K562 (cell line): ENCODE measurements at regions not wholly inside any gene's neighbourhood (a gene's known extent, or its start where the extent isn't known, plus 50 kb on each side); places are given as distances from the start of the nearest gene placed in this dataset.
A peak's percentile ranks its signal among the peaks of the same experiment; 100 is the strongest.

Experiments
- ATAC-seq: fragments of 200-7000 bp; cut with Tn5 transposase; 3 replicates; pipeline ENCODE4 v1.9.1; 2020; ENCODE audit warnings: moderate library complexity
- BruUV-seq: library from RNA; stranded (reverse); fragments of 400-500 nt; replicated peaks from 2 replicates; lab custom pipeline; 2021; lab: Mats Ljungman, UMichigan
- CTCF ChIA-PET: fragments of 300-600 bp; formaldehyde crosslinking; extraction: SDS; loops from one replicate; lab custom pipeline; 2021; ENCODE audit warnings: low intra/inter-chr PET ratio; lab: Yijun Ruan, JAX
- POLR2A ChIA-PET: fragments of 300-600, 350-650 bp; sonication (Branson Sonifier 250); formaldehyde crosslinking; extraction: SDS; loops from one replicate; lab custom pipeline; 2021; ENCODE audit warnings: antibody characterized with exemption, inconsistent platforms; lab: Yijun Ruan, JAX
- DNase-seq, 4 experiments: peaks; one replicate each; pipeline versions ENCODE4 v3.0.0 to v3.0.0-alpha.2; 2011 to 2018; ENCODE audit warnings: low spot score in 3 of 4, mixed read lengths in 3 of 4; ENCODE audit errors: extremely low read depth in 1 of 4
- FAIRE-seq: peaks from 2 replicates; lab custom pipeline; 2011; peaks lifted over from hg19 to GRCh38; lab: Jason Lieb, UNC
- H2AFZ ChIP-seq: 2 replicates; pipeline ENCODE4 v1.6.0; 2011; ENCODE audit warnings: low read depth, low read length, control low read depth, inconsistent platforms
- H3K27ac ChIP-seq: fragments of 200-600 bp; 3 replicates; pipeline ENCODE4 v1.8.0; 2011; ENCODE audit warnings: low read depth, mild to moderate bottlenecking, control low read depth, inconsistent platforms, low read length, moderate library complexity, mixed read lengths; ENCODE audit errors: extremely low read depth
- H3K27me3 ChIP-seq, 2 experiments: fragments of 300-600 bp in 1 of 2; 2 replicates in 1 of 2; 3 replicates in 1 of 2; pipeline versions ENCODE4 v1.6.0 to v1.8.0; 2011; ENCODE audit warnings: inconsistent platforms in 2 of 2, low read length in 2 of 2, mild to moderate bottlenecking in 1 of 2, mixed read lengths in 1 of 2, moderate library complexity in 1 of 2; ENCODE audit not compliant: control insufficient read depth in 2 of 2, insufficient read depth in 2 of 2
- H3K36me3 ChIP-seq: fragments of 300-600 bp; 3 replicates; pipeline ENCODE4 v1.8.0; 2011; ENCODE audit warnings: mild to moderate bottlenecking, low read length, inconsistent platforms; ENCODE audit not compliant: control insufficient read depth, insufficient read depth
- H3K4me1 ChIP-seq, 2 experiments: fragments of 200-600 bp in 1 of 2; replicated peaks in 1 of 2; 2 replicates in 1 of 2; 3 replicates in 1 of 2; pipeline versions ENCODE4 v1.5.1 to v1.8.0; 2011; ENCODE audit warnings: inconsistent platforms in 2 of 2, low read length in 2 of 2, mild to moderate bottlenecking in 1 of 2, mixed read lengths in 1 of 2, moderate library complexity in 1 of 2; ENCODE audit not compliant: control insufficient read depth in 2 of 2, insufficient read depth in 2 of 2
- H3K4me2 ChIP-seq: 2 replicates; pipeline ENCODE4 v1.6.1; 2011; ENCODE audit warnings: low read length, control low read depth, inconsistent platforms, mixed read lengths; ENCODE audit not compliant: insufficient read depth
- H3K4me3 ChIP-seq: fragments of 200-600 bp; sonication (generic), shearing (Covaris generic); 2 replicates; pipeline ENCODE4 v1.5.1; 2016; ENCODE audit warnings: control low read depth, inconsistent platforms
- H3K79me2 ChIP-seq: fragments of 200-600 bp; 3 replicates; pipeline ENCODE4 v1.8.0; 2011; ENCODE audit warnings: low read length, inconsistent platforms; ENCODE audit not compliant: control insufficient read depth, insufficient read depth
- H3K9ac ChIP-seq, 2 experiments: 2 replicates each; pipeline versions ENCODE4 v1.6.0 to v1.6.1; 2011; ENCODE audit warnings: low read depth in 2 of 2, low read length in 2 of 2, control low read depth in 1 of 2, inconsistent platforms in 1 of 2, mild to moderate bottlenecking in 1 of 2, mixed read lengths in 1 of 2; ENCODE audit not compliant: insufficient read depth in 1 of 2
- H3K9me1 ChIP-seq: one replicate; pipeline ENCODE4 v1.6.0; 2011; ENCODE audit warnings: inconsistent platforms, mild to moderate bottlenecking, low read length, moderate library complexity; ENCODE audit not compliant: control insufficient read depth, insufficient read depth
- H3K9me3 ChIP-seq: replicated peaks from 2 replicates; pipeline ENCODE4 v1.5.1; 2011; ENCODE audit warnings: low read depth, low read length, inconsistent platforms; ENCODE audit not compliant: control insufficient read depth, insufficient read depth
- H4K20me1 ChIP-seq: replicated peaks from 2 replicates; pipeline ENCODE4 v1.6.1; 2011; ENCODE audit warnings: low read length, inconsistent platforms, mixed read lengths; ENCODE audit not compliant: control insufficient read depth, insufficient read depth
- BDP1 ChIP-seq: IDR thresholded peaks from 3 replicates; pipeline ENCODE4 v1.6.1; 2011; ENCODE audit not compliant: insufficient read length, insufficient read depth
- ETS2 ChIP-seq: IDR thresholded peaks from 2 replicates; pipeline ENCODE4 v1.6.1; 2016; ENCODE audit warnings: borderline replicate concordance, missing genetic modification characterization, mild to moderate bottlenecking, moderate library complexity, missing compliant biosample characterization; ENCODE audit not compliant: poor library complexity, severe bottlenecking
- GATAD2A ChIP-seq: fragments of 450-650 bp; IDR thresholded peaks from 2 replicates; pipeline ENCODE4 v1.6.1; 2017
- HDAC6 ChIP-seq: IDR thresholded peaks from 2 replicates; pipeline ENCODE4 v1.6.1; 2012; ENCODE audit warnings: low read depth, mild to moderate bottlenecking, control low read depth, inconsistent platforms, low read length, moderate library complexity
- HES1 ChIP-seq: fragments of 450-650 bp; IDR thresholded peaks from 2 replicates; pipeline ENCODE4 v1.6.1; 2016; ENCODE audit warnings: low read depth, mild to moderate bottlenecking, moderate library complexity
- JUND ChIP-seq, 2 experiments: IDR thresholded peaks; 2 replicates in 1 of 2; 3 replicates in 1 of 2; pipeline ENCODE4 v1.6.1; 2011; ENCODE audit warnings: borderline replicate concordance in 2 of 2, low read depth in 2 of 2, low read length in 2 of 2, improper control_type of control experiment in 1 of 2, missing biosample characterization in 1 of 2, missing genetic modification characterization in 1 of 2, missing genetic modification reagents in 1 of 2
- TRIM28 ChIP-seq: fragments of 450-650 bp; IDR thresholded peaks from 2 replicates; pipeline ENCODE4 v1.6.1; 2017
- VEZF1 ChIP-seq: fragments of 200-800 bp; sonication (Bioruptor generic); IDR thresholded peaks from 2 replicates; pipeline ENCODE4 v1.6.1; 2017; ENCODE audit warnings: missing genetic modification characterization, missing compliant biosample characterization
- ZEB2 ChIP-seq: fragments of 450-650 bp; IDR thresholded peaks from 2 replicates; pipeline ENCODE4 v1.6.1; 2016
- ZFPM2 ChIP-seq: fragments of 250-450 bp; sonication (Bioruptor Pico); IDR thresholded peaks from 2 replicates; pipeline ENCODE4 v1.5.1; 2022; ENCODE audit warnings: mild to moderate bottlenecking
- ZNF280A ChIP-seq: fragments of 450-650 bp; IDR thresholded peaks from 2 replicates; pipeline ENCODE4 v1.6.1; 2018; ENCODE audit warnings: mild to moderate bottlenecking, low read depth; ENCODE audit not compliant: partially characterized antibody
- ZNF436 ChIP-seq: fragments of 250-450, 450-650 bp; sonication (Bioruptor Pico); formaldehyde crosslinking; IDR thresholded peaks from 2 replicates; pipeline ENCODE4 v1.7.0; 2020; ENCODE audit warnings: mild to moderate bottlenecking
- ZNF584 ChIP-seq: fragments of 200-800 bp; sonication (Bioruptor generic); IDR thresholded peaks from 2 replicates; pipeline ENCODE4 v1.6.1; 2016; ENCODE audit warnings: low read depth, mild to moderate bottlenecking, missing genetic modification characterization, missing compliant biosample characterization
- ZNF77 ChIP-seq: fragments of 250-450 bp; sonication (Bioruptor Pico); IDR thresholded peaks from 2 replicates; pipeline ENCODE4 v1.5.0; 2020
- WGBS: fragments of 100-300 bp; shearing (Covaris generic); methylation state at CpG from one replicate; pipeline ENCODE4 v1.1.6; 2016; ENCODE audit warnings: low coverage, mixed read lengths; ENCODE audit not compliant: insufficient coverage; ENCODE audit errors: missing lambda C conversion rate; 5-methylcytosine and 5-hydroxymethylcytosine counted together
- in situ Hi-C: fragments of 300-500 bp; cut with MboI; formaldehyde crosslinking; loops from 4 replicates; pipeline ENCODE4 v1.15.0; 2018; ENCODE audit warnings: inconsistent platforms, mixed read lengths
- intact Hi-C: fragments of 100-400 bp; cut with micrococcal nuclease; formaldehyde crosslinking; loops from 2 replicates; pipeline ENCODE4 v1.14.2; 2022

GRCh38 chr7:156511426-156511825, 129.1 kb upstream of the RNF32 start:
- no peak for DNase-seq
- in situ Hi-C loops, result no loop called here
- 4% methylated on average over 2 of the region's 2 CpGs for WGBS
- no peaks in the 10 kb centered on the region for H3K79me2 ChIP-seq
- TF ChIP-seq ZNF584 (CRISPR knock-in tag) (no peak), ZNF436 (CRISPR knock-in tag) (no peak), JUND (IDR thresholded peaks at IDR 0.05; ENCODE audit: borderline replicate concordance, low read depth, low read length) (no peak), JUND (tag; IDR thresholded peaks at IDR 0.05; ENCODE audit: borderline replicate concordance, low read depth, low read length) (no peak)
- no TSS peak for BruUV-seq
- CTCF ChIA-PET, result no interaction called here
- no peak overlapping the region for H2AFZ ChIP-seq
- FAIRE-seq, result no peak
- POLR2A ChIA-PET, result no interaction called here
- no peak overlapping the region for H3K9ac ChIP-seq
- peaks cover 23 to 42% of the 10 kb centered on the region in 2 experiments for H3K27me3 ChIP-seq
- H3K9me3 ChIP-seq, result no peaks in the 10 kb centered on the region
- ATAC-seq, result no peak
- no peak overlapping the region for H3K27ac ChIP-seq
- H3K9me1 ChIP-seq, result no peaks in the 10 kb centered on the region
- no peaks in the 10 kb centered on the region for H3K4me1 ChIP-seq
- no peaks in the 10 kb centered on the region for H4K20me1 ChIP-seq
- no peak overlapping the region for H3K4me3 ChIP-seq
- no peaks in the 10 kb centered on the region for H3K36me3 ChIP-seq
- intact Hi-C loops, result no loop called here
- no peak overlapping the region for H3K4me2 ChIP-seq

DNA sequence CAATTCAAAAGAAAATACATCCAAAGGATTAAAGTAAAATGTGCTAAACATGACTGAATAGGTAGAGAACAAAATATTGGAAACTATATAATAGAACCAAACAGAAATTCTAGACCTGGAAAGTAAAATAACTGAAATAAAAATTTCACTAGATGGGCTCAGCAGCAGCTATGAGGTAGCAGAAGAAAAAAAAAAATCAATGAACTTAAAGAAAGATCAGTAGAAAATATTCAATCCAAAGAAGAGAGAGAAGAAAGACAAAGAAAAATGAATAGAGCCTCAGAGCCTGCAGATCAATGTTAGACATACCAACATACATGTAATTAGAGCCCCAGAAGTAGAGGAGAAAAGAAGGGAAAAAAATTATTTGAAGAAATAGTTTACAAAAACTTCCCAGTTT, 129.6 kb upstream of the RNF32 start:
- Histone ChIP-seq H3K27ac (no peak overlapping the region), H3K9ac (no peak overlapping the region), H3K79me2 (no peaks in the 10 kb centered on the region), H3K4me1 (no peaks in the 10 kb centered on the region), H4K20me1 (no peaks in the 10 kb centered on the region), H3K9me1 (no peaks in the 10 kb centered on the region), H3K4me3 (no peak overlapping the region), H3K36me3 (no peaks in the 10 kb centered on the region), H3K27me3 (peaks cover 27 to 42% of the 10 kb centered on the region in 2 experiments), H3K9me3 (no peaks in the 10 kb centered on the region), H2AFZ (no peak overlapping the region), H3K4me2 (no peak overlapping the region)
- ATAC-seq (no peak), FAIRE-seq (no peak), DNase-seq (no peak)
- no TSS peak for BruUV-seq
- intact Hi-C loops, result no loop called here
- CTCF ChIA-PET, result no interaction called here
- in situ Hi-C loops, result no loop called here
- POLR2A ChIA-PET, result no interaction called here
- TF ChIP-seq ZNF77 (CRISPR knock-in tag) (no peak), VEZF1 (CRISPR knock-in tag) (no peak), HDAC6 (no peak), HES1 (no peak), GATAD2A (no peak), ZNF280A (peak; percentile 71), ZEB2 (0 out of 2 replicates have a peak, but pooled peaks have one; percentile 28), BDP1 (no peak), ETS2 (tag) (no peak), ZFPM2 (CRISPR knock-in tag) (no peak), TRIM28 (peak; percentile 44; the same call in 1 of the 2 replicates)
